GM23338 (cell line): ENCODE measurements at regions not wholly inside any gene's neighbourhood (a gene's known extent, or its start where the extent isn't known, plus 50 kb on each side); places are given as distances from the start of the nearest gene placed in this dataset.

Experiments used
- CREB1 ChIP-seq: fragments of 250-450 bp; sonication (Bioruptor Pico); IDR thresholded peaks from 2 replicates; pipeline ENCODE4 v1.5.0; 2020; ENCODE audit warnings: low read depth, mild to moderate bottlenecking, moderate library complexity
- EZH2 ChIP-seq: fragments of 200-600 bp; sonication (generic); IDR thresholded peaks from one replicate; pipeline ENCODE4 v1.8.0; 2017; ENCODE audit warnings: antibody characterized with exemption, mild to moderate bottlenecking, low read depth; ENCODE audit not compliant: unreplicated experiment
- EZH2phosphoT487 ChIP-seq: fragments of 200-600 bp; sonication (generic); IDR thresholded peaks from one replicate; pipeline ENCODE4 v1.8.1; 2018; ENCODE audit warnings: antibody characterized with exemption; ENCODE audit not compliant: unreplicated experiment
- JUNB ChIP-seq: IDR thresholded peaks from one replicate; pipeline ENCODE4 v1.6.1; 2016; ENCODE audit warnings: antibody characterized with exemption; ENCODE audit not compliant: unreplicated experiment
- NANOG ChIP-seq: IDR thresholded peaks from 2 replicates; pipeline ENCODE4 v1.6.1; 2016; ENCODE audit warnings: antibody characterized with exemption, borderline replicate concordance
- POLR2AphosphoS5 ChIP-seq: IDR thresholded peaks from 2 replicates; pipeline ENCODE4 v1.6.1; 2016; ENCODE audit warnings: antibody characterized with exemption, low read depth
- ZNF114 ChIP-seq: fragments of 250-450 bp; sonication (Bioruptor Pico); IDR thresholded peaks from 2 replicates; pipeline ENCODE4 v1.5.0; 2020; ENCODE audit warnings: mild to moderate bottlenecking, moderate library complexity
- ZNF331 ChIP-seq: fragments of 250-450 bp; sonication (Bioruptor Pico); IDR thresholded peaks from 2 replicates; pipeline ENCODE4 v1.5.0; 2020; ENCODE audit warnings: low read depth, mild to moderate bottlenecking, moderate library complexity
- TF ChIP-seq, protein P1 (sequence below), 2 experiments: fragments of 200-600 bp in 1 of 2; sonication (generic) in 1 of 2; conservative IDR thresholded peaks; 2 replicates each; pipeline versions ENCODE4 v1.5.1 to v1.6.1; 2016 to 2017; ENCODE audit warnings: antibody characterized with exemption in 2 of 2, low read depth in 2 of 2, mild to moderate bottlenecking in 2 of 2, moderate library complexity in 1 of 2
- TF ChIP-seq, protein P2 (sequence below): IDR thresholded peaks from one replicate; pipeline ENCODE4 v1.6.1; 2018; ENCODE audit warnings: antibody characterized with exemption; ENCODE audit not compliant: unreplicated experiment
- TF ChIP-seq, protein P3 (sequence below): fragments of 250-450 bp; sonication (Bioruptor Pico); IDR thresholded peaks from 2 replicates; pipeline ENCODE4 v1.5.0; 2020; ENCODE audit warnings: mild to moderate bottlenecking, moderate library complexity

DNA sequence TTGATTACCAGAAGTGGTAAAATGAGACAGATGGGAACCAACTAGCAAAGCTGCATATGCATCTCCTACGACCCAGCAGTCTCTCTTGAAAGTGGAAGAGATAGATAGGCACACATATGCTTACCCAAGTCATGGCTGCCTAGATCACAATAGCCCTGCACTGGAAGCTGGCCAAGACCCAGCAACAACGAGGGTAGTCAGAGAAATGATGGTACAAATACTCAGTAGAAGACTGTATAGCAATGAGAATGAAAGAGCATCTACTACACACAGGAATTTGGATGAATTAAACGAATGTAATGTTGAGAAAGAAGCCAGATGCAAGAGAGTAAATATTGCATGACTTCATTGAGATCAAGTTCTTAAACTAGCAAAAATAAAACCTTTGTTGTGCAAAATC lies 100.3 kb upstream of the FAT1 start:
- TF ChIP-seq, protein P1, sequence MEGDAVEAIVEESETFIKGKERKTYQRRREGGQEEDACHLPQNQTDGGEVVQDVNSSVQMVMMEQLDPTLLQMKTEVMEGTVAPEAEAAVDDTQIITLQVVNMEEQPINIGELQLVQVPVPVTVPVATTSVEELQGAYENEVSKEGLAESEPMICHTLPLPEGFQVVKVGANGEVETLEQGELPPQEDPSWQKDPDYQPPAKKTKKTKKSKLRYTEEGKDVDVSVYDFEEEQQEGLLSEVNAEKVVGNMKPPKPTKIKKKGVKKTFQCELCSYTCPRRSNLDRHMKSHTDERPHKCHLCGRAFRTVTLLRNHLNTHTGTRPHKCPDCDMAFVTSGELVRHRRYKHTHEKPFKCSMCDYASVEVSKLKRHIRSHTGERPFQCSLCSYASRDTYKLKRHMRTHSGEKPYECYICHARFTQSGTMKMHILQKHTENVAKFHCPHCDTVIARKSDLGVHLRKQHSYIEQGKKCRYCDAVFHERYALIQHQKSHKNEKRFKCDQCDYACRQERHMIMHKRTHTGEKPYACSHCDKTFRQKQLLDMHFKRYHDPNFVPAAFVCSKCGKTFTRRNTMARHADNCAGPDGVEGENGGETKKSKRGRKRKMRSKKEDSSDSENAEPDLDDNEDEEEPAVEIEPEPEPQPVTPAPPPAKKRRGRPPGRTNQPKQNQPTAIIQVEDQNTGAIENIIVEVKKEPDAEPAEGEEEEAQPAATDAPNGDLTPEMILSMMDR (conservative IDR thresholded peaks at IDR 0.05; ENCODE audit: low read depth in 2 of 2): no peak
- no peak for TF ChIP-seq EZH2
- TF ChIP-seq POLR2AphosphoS5: no peak
- TF ChIP-seq, protein P2, sequence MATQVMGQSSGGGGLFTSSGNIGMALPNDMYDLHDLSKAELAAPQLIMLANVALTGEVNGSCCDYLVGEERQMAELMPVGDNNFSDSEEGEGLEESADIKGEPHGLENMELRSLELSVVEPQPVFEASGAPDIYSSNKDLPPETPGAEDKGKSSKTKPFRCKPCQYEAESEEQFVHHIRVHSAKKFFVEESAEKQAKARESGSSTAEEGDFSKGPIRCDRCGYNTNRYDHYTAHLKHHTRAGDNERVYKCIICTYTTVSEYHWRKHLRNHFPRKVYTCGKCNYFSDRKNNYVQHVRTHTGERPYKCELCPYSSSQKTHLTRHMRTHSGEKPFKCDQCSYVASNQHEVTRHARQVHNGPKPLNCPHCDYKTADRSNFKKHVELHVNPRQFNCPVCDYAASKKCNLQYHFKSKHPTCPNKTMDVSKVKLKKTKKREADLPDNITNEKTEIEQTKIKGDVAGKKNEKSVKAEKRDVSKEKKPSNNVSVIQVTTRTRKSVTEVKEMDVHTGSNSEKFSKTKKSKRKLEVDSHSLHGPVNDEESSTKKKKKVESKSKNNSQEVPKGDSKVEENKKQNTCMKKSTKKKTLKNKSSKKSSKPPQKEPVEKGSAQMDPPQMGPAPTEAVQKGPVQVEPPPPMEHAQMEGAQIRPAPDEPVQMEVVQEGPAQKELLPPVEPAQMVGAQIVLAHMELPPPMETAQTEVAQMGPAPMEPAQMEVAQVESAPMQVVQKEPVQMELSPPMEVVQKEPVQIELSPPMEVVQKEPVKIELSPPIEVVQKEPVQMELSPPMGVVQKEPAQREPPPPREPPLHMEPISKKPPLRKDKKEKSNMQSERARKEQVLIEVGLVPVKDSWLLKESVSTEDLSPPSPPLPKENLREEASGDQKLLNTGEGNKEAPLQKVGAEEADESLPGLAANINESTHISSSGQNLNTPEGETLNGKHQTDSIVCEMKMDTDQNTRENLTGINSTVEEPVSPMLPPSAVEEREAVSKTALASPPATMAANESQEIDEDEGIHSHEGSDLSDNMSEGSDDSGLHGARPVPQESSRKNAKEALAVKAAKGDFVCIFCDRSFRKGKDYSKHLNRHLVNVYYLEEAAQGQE: no peak
- no peak for TF ChIP-seq ZNF331 (CRISPR knock-in tag)
- TF ChIP-seq EZH2phosphoT487: no peak
- TF ChIP-seq NANOG: no peak
- no peak for TF ChIP-seq ZNF114 (CRISPR knock-in tag)
- no peak for TF ChIP-seq CREB1 (CRISPR knock-in tag)
- no peak for TF ChIP-seq JUNB
- TF ChIP-seq, protein P3, sequence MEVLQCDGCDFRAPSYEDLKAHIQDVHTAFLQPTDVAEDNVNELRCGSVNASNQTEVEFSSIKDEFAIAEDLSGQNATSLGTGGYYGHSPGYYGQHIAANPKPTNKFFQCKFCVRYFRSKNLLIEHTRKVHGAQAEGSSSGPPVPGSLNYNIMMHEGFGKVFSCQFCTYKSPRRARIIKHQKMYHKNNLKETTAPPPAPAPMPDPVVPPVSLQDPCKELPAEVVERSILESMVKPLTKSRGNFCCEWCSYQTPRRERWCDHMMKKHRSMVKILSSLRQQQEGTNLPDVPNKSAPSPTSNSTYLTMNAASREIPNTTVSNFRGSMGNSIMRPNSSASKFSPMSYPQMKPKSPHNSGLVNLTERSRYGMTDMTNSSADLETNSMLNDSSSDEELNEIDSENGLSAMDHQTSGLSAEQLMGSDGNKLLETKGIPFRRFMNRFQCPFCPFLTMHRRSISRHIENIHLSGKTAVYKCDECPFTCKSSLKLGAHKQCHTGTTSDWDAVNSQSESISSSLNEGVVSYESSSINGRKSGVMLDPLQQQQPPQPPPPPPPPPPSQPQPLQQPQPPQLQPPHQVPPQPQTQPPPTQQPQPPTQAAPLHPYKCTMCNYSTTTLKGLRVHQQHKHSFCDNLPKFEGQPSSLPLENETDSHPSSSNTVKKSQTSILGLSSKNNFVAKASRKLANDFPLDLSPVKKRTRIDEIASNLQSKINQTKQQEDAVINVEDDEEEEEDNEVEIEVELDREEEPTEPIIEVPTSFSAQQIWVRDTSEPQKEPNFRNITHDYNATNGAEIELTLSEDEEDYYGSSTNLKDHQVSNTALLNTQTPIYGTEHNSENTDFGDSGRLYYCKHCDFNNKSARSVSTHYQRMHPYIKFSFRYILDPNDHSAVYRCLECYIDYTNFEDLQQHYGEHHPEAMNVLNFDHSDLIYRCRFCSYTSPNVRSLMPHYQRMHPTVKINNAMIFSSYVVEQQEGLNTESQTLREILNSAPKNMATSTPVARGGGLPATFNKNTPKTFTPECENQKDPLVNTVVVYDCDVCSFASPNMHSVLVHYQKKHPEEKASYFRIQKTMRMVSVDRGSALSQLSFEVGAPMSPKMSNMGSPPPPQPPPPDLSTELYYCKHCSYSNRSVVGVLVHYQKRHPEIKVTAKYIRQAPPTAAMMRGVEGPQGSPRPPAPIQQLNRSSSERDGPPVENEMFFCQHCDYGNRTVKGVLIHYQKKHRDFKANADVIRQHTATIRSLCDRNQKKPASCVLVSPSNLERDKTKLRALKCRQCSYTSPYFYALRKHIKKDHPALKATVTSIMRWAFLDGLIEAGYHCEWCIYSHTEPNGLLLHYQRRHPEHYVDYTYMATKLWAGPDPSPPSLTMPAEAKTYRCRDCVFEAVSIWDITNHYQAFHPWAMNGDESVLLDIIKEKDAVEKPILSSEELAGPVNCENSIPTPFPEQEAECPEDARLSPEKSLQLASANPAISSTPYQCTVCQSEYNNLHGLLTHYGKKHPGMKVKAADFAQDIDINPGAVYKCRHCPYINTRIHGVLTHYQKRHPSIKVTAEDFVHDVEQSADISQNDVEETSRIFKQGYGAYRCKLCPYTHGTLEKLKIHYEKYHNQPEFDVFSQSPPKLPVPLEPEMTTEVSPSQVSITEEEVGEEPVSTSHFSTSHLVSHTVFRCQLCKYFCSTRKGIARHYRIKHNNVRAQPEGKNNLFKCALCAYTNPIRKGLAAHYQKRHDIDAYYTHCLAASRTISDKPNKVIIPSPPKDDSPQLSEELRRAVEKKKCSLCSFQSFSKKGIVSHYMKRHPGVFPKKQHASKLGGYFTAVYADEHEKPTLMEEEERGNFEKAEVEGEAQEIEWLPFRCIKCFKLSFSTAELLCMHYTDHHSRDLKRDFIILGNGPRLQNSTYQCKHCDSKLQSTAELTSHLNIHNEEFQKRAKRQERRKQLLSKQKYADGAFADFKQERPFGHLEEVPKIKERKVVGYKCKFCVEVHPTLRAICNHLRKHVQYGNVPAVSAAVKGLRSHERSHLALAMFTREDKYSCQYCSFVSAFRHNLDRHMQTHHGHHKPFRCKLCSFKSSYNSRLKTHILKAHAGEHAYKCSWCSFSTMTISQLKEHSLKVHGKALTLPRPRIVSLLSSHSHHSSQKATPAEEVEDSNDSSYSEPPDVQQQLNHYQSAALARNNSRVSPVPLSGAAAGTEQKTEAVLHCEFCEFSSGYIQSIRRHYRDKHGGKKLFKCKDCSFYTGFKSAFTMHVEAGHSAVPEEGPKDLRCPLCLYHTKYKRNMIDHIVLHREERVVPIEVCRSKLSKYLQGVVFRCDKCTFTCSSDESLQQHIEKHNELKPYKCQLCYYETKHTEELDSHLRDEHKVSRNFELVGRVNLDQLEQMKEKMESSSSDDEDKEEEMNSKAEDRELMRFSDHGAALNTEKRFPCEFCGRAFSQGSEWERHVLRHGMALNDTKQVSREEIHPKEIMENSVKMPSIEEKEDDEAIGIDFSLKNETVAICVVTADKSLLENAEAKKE (CRISPR knock-in tag): no peak
